Right lobe of liver (tissue), 4 donors: ENCODE measurements at regions not wholly inside any gene's neighbourhood (a gene's known extent, or its start where the extent isn't known, plus 50 kb on each side); places are given as distances from the start of the nearest gene placed in this dataset.

ENCODE experiments used
- POLR2A ChIP-seq: fragments of 450-650 bp; IDR thresholded peaks from one replicate; pipeline ENCODE4 v1.6.1; 2017; ENCODE audit warnings: antibody characterized with exemption, mild to moderate bottlenecking
- TF ChIP-seq, protein P1 (sequence below), 4 donors: fragments of 200-600 bp in 3 of 4; fragments of 450-650 bp in 1 of 4; IDR thresholded peaks; one replicate each; pipeline versions ENCODE4 v1.5.1 to v1.8.0; 2016 to 2022; ENCODE audit warnings: antibody characterized with exemption in 4 of 4, mild to moderate bottlenecking in 2 of 4
- donor health status: DM: no; HTN: no; CAD: no.
- donor health status: DM: no; HTN: no; CAD: no.
- donor health status: DM: no; HTN: yes; CAD: no.

DNA sequence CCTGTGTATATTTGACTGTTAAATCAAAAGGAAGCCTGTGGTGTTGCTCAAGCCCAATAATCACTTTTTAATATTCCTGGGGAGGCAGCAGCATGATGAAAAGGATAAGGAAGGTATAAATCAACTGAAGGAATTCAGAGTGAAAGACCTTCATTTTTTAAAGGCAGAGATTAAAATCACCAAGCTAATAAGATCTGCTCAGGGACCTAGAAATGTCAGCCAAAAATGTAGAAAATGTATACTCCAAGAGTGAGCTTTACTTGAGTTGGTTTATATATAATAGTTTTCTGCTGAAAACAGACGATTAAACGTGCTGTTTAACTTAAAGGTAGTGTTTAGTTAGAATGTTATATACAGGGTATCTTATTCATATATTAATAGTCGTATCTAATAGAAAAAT lies 549.3 kb downstream of the IQCM start:
- TF ChIP-seq POLR2A = no peak
- TF ChIP-seq, protein P1, sequence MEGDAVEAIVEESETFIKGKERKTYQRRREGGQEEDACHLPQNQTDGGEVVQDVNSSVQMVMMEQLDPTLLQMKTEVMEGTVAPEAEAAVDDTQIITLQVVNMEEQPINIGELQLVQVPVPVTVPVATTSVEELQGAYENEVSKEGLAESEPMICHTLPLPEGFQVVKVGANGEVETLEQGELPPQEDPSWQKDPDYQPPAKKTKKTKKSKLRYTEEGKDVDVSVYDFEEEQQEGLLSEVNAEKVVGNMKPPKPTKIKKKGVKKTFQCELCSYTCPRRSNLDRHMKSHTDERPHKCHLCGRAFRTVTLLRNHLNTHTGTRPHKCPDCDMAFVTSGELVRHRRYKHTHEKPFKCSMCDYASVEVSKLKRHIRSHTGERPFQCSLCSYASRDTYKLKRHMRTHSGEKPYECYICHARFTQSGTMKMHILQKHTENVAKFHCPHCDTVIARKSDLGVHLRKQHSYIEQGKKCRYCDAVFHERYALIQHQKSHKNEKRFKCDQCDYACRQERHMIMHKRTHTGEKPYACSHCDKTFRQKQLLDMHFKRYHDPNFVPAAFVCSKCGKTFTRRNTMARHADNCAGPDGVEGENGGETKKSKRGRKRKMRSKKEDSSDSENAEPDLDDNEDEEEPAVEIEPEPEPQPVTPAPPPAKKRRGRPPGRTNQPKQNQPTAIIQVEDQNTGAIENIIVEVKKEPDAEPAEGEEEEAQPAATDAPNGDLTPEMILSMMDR (IDR thresholded peaks at IDR 0.05) = no peak
